Stimulated activated CD4-positive, alpha-beta T cell treated with anti-CD3 and anti-CD28 coated beads, Interleukin-4, amount 100 ng/mL, for 24 hours (primary cell): ENCODE measurements at regions not wholly inside any gene's neighbourhood (a gene's known extent, or its start where the extent isn't known, plus 50 kb on each side); places are given as distances from the start of the nearest gene placed in this dataset.
"Not testable (repeated sequence)": the region's sequence is repeated elsewhere in the genome, so short reads cannot be mapped to it uniquely, and the experiment has no call there.

Source experiments
- DNase-seq: peaks from one replicate; pipeline ENCODE4 v3.0.0-alpha.2; 2020

DNA sequence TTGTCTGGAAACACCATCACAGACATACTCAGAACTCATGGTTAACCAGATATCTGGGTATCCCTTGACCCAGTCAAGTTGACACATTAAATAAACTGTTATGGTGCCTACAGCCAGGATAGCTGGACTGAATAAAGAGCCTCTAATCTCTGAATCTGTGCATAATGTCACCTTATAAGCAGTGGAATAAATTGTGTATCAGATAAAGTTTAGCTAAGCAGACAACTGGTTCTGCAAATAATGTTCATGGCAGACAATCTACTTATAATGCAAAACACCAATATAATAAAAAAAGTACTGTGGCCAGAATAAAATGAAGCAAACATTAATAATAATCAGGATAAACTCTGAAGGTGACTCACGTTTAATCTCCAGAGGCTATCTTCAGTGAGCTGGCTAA is 628.5 kb upstream of the FAT3 start:
- DNase-seq, result no peak

DNA sequence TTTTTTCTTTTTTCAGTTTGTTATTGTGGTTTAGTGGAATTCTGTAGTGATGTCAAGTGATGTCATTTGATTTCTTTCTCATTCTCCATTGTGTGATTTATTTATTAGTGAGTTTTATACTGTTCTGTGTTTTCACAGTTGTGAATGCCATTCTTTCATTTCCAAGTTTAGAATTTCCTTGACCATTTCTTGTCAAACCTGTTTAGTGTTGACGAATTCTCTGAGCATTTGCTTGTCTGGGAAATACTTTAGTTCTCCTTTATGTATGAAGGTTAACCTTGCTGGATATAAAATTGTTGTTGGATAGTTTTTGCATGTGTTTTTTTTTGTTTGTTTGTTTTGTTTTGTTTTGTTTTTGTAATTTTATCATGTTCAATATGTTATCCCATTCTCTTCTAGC is 633.6 kb upstream of the FAT3 start:
- DNase-seq, result no peak

DNA sequence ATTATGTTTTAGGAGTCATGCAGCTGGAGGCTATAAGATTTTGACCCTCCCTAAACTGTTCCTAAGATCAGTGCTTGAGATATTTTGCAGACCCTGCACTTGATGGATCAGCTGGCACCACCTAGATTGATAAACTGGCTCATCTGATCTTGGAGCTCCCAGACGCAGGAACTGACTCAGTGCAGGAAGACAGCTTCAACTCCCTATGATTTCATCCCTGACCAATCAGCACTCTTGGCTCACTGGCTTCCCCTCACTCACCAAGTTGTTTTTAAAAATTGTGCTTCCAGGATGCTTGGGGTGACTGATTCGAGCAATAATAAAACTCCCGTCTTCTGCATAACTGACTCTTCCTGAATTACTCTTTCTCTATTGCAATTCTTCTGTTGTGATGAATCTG is 637.5 kb upstream of the FAT3 start:
- DNase-seq, result no peak

DNA sequence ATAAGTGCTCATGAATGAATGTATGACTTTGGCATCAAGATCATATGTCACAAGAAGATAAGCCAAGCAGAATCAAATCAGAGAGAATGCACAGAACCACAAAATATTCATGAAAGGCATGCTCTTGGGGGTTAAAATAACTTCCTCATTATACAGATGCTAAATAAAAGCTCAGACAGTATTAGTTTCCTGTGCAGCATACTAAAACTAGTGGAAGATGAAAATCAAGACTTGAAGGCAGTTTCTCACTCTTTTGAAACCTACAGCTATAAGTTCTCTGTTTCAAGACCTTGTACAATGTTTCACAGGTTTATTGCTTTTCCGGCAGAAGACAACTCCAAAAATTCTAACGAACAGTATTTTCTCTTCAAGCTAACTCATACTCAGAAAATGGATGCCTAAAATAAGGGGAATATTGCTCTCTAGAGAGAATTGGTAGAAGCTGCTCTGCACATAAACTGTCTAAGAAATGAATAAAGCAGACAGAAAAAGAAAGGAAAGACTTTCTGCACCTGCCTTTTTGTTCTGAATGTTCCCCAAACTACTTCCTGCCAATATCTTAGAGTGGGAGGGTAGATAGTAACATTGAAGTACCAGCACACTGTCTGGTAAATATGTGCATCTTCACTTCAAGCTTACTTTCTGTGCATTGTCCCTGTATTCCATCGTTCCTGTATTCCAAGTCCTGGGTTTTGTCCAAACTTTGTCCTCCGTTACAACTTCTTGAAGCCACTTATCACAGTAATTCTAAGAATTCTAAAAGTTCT is 639.4 kb upstream of the FAT3 start:
- no peak for DNase-seq

DNA sequence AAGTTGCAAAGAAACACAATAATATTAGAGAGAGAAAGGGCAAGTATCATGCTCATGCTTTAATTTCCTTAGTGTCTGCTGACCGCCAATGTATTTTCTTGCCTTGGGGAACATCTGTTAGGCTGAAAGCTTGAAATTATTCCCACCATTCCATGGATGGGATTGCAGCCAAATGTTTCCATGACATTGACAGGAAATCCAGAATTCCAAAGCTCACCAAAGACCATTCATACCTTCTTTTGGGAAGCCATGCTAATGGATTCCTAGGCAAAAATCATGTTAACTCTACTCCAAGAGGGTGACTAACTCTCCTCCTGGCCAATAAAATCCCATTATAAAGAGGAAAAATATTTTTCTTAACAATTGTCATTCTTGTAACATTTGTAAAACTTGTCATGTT is 661.4 kb upstream of the FAT3 start:
- DNase-seq, result no peak

DNA sequence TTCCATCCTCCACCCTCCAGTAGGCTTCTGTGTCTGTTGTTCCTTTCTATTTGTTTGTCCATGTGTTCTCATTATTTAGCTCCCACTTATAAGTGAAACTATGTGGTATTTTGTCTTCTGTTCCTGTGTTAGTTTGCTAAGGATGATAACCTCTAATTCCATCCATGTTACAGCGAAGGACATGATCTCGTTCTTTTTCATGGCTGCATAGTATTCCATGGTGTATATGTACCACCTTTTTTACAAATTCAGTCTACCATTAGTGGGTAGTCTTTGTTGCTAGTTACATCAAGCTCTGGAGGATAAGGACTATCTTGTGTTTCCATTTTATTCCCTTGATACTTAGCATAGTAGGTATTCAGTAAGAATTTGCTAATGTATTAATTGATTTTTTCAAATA is 664.2 kb upstream of the FAT3 start:
- no peak for DNase-seq

GRCh38 chr11:91538065-91538464 is 686.6 kb upstream of the FAT3 start:
- DNase-seq, result no peak

DNA sequence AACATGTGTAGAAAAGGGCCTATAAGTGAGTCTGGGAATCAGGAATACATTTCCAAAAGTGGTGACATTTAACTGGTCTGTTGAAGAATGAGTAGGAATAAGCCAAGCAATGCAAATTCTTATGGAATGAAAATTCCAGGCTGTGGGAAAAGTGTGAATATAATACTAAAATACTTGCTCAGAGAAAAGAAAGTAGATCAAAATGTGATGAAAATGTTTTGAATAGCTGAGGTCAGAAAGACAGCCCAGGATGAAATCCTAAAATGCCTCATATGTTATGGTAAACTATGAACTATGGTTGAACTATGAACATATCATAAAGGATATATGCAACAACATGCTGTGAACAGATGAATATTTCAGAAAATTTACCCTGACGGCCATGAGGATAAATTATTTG is 688.3 kb upstream of the FAT3 start:
- no peak for DNase-seq

- no peak for DNase-seq
Observed at GRCh38 chr11:91528965-91529364, 695.7 kb upstream of the FAT3 start.

GRCh38 chr11:91527380-91528030 is 697.1 kb upstream of the FAT3 start:
- DNase-seq, result no peak

DNA sequence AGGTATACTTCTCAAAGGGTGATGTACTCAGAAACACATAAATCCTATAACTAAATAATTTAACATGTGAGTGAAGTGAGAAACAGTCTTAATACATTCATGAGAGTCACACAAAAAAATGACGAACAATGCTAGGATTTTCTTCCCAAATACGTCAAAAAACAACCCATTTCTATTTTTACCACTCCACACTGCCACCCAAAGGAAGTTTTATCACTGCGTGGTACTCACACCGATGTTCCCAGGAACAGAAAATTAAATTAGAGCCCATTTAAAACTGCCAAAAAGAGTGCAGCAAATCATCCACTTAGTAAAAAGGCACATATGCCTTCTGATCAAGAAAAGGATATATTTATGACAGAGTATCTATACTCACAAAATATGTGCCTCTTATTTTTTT is 710.9 kb upstream of the FAT3 start:
- DNase-seq, result no peak

DNA sequence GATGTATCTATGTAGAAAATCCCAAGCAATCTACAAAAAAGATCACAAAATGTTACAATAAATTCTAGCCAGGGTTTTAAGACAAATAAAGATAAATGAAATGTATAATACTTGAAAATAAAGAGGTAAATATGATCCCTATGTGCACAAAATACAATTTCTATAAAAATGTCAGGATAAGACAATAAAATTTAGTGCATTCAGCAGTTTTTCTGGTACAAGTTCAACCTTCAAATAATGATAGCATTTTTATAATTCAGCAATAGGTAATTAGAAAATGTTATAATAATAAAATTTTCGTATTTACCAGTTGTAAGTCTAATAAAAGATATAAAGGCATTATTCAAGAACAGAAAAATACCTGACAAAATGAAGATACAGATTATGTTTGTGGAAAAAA is 726.8 kb upstream of the FAT3 start:
- no peak for DNase-seq

DNA sequence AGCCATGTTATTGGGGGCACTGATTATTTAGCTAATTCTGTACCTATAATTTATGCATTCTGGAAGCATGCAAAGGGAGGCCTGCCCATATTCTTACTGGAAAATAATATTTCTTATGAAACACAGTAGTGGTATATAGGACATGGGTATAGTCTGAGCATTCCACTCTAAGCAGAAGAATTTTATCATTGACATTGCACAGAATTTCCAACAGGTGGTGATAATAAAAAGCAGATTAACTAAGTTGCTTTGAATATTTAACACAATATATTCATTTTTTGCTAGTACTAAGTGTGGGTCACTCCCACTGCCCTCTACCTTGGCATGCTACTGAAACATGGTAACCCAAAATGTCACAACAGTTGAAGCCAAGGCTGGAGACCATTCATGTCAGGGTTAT is 728.8 kb upstream of the FAT3 start:
- no peak for DNase-seq

- no peak for DNase-seq
Observed at GRCh38 chr11:91489989-91490388, 734.6 kb upstream of the FAT3 start.

DNA sequence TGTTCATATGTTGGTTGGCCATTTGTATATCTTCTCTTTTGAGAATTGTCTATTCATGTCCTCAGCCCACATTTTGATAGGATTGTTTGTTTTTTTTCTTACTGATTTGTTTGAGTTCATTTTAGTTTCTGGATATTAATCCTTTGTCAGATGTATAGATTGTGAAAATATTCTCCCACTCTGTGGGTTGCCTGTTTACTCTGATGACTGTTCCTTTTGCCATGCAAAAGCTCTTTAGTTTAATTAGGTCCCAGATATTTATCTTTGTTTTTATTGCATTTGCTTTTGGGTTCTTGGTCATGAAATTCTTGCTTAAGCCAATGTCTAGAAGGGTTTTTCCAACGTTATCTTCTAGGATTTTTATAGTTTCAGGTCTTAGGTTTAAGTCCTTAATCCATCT is 740.7 kb upstream of the FAT3 start:
- DNase-seq, result not testable (repeated sequence)

- DNase-seq, result not testable (repeated sequence)
Observed at GRCh38 chr11:91481875-91482274, 742.7 kb upstream of the FAT3 start.

- no peak for DNase-seq
Observed at GRCh38 chr11:91470656-91471055, 754.0 kb upstream of the FAT3 start.

GRCh38 chr11:91459840-91460239 is 764.8 kb upstream of the FAT3 start:
- DNase-seq, result no peak

- DNase-seq, result no peak
Observed at GRCh38 chr11:91446267-91446666, 778.4 kb upstream of the FAT3 start.

- DNase-seq, result no peak
Observed at GRCh38 chr11:91435694-91436395, 788.8 kb upstream of the FAT3 start.

- no peak for DNase-seq
Observed at GRCh38 chr11:91433284-91434010, 791.2 kb upstream of the FAT3 start.

DNA sequence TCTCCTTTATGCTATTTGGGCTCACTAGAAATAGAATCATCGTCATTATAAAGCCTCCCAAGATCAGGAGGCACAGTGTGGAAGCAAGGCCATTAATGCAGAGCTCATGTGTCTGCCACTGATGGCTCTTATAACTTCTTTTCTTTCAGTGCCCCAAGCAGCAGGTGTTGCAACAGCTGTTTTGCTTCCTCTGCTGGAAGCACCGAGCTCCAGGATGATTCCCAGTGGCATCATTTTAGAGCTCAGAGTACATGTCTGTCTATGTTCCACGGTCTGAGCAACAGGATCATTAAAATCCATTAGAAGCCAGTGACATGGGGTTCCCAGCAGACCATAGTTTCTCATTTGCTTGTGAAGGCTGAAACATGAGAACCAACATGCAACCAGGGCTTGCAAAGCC is 803.0 kb upstream of the FAT3 start:
- DNase-seq, result no peak

DNA sequence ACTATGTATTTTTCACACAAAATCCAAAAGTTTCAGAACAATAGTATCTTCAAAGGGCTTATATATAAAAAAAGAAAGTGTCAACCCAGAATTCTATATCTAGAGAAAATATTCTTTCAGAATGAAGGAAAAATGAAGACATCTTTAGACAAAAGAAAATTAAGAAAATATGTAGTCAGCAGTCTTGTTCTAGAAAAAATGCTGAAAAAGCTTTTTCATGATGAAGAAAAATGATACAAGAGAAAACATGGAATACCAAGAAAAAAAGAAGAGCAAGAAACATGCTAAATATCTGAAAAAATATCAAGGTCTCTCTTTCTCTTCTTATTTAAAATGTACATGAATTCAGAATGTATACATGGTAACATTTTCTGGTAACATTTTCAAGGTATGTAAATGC is 816.8 kb upstream of the FAT3 start:
- no peak for DNase-seq

GRCh38 chr11:91406009-91406408 is 818.6 kb upstream of the FAT3 start:
- no peak for DNase-seq
